HepG2 (cell line): ENCODE measurements at regions not wholly inside any gene's neighbourhood (a gene's known extent, or its start where the extent isn't known, plus 50 kb on each side); places are given as distances from the start of the nearest gene placed in this dataset.

Experiments used
- CTCF ChIP-seq: sonication (generic); formaldehyde crosslinking; IDR thresholded peaks from 2 replicates; pipeline ENCODE4 v1.5.0; 2020; ENCODE audit warnings: mild to moderate bottlenecking, missing genetic modification reagents, moderate library complexity
- ELF3 ChIP-seq: IDR thresholded peaks from 2 replicates; pipeline ENCODE4 v1.6.1; 2016; ENCODE audit warnings: missing genetic modification reagents, missing compliant biosample characterization
- EZH2 ChIP-seq: conservative IDR thresholded peaks from 2 replicates; pipeline ENCODE4 v1.6.1; 2012; ENCODE audit warnings: mild to moderate bottlenecking, low read depth, low read length, moderate library complexity
- HOMEZ ChIP-seq: IDR thresholded peaks from 2 replicates; pipeline ENCODE4 v1.6.1; 2016; ENCODE audit warnings: low read depth
- NBN ChIP-seq: fragments of 450-650 bp; conservative IDR thresholded peaks from 2 replicates; pipeline ENCODE4 v1.6.1; 2017
- SOX5 ChIP-seq: IDR thresholded peaks from 2 replicates; pipeline ENCODE4 v1.6.1; 2016; ENCODE audit warnings: borderline replicate concordance
- SRSF4 ChIP-seq: fragments of 200-400 bp; formaldehyde crosslinking; IDR thresholded peaks from one replicate; pipeline ENCODE4 v1.6.1; 2018; ENCODE audit warnings: mild to moderate bottlenecking, low read depth, low read length, moderate library complexity; ENCODE audit not compliant: poor library complexity, severe bottlenecking
- TCF12 ChIP-seq, 2 experiments: fragments of 450-650 bp in 1 of 2; sonication (generic) in 1 of 2; formaldehyde crosslinking in 1 of 2; IDR thresholded peaks; 2 replicates each; pipeline versions ENCODE4 v1.6.1 to v1.8.0; 2017 to 2022; ENCODE audit warnings: antibody characterized with exemption in 1 of 2, mild to moderate bottlenecking in 1 of 2, missing genetic modification reagents in 1 of 2, moderate library complexity in 1 of 2

- TF ChIP-seq SOX5 (CRISPR knock-in tag) (no peak), TCF12 (IDR thresholded peaks at IDR 0.05) (no peak), TCF12 (CRISPR knock-in tag; IDR thresholded peaks at IDR 0.05) (no peak), HOMEZ (no peak), ELF3 (CRISPR knock-in tag) (no peak), SRSF4 (no peak), NBN (no peak), CTCF (CRISPR knock-in tag) (no peak), EZH2 (no peak)
Measured at GRCh38 chr12:65643171-65643570, 181.1 kb upstream of the HMGA2 start.
